ENCODE measurements at regions not wholly inside any gene's neighbourhood (a gene's known extent, or its start where the extent isn't known, plus 50 kb on each side); places are given as distances from the start of the nearest gene placed in this dataset.

DNA sequence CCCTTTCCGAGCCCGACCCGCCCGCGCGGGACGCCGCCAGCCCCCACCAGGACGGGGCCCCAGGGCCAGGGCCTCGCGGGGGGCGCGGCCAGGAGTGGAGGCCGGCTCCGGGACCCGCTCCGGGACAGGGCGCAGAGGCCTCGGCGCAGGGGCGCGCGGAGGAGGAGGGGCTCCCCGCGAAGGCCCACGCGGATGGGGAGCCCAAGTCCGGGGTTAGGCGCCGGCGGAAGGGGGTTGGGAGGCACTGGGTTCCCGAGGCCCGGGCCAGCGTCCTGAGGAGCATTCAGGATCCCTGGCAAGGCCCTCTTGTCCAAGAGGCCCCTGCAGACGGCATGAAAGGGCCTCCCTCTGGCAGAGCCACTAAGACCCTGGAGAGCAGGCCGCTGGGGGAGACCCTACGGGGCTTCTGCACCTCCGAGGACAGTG, 57.8 kb upstream of the CIBAR2 start (continued):
- TF ChIP-seq, protein P1, sequence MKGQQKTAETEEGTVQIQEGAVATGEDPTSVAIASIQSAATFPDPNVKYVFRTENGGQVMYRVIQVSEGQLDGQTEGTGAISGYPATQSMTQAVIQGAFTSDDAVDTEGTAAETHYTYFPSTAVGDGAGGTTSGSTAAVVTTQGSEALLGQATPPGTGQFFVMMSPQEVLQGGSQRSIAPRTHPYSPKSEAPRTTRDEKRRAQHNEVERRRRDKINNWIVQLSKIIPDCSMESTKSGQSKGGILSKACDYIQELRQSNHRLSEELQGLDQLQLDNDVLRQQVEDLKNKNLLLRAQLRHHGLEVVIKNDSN (IDR thresholded peaks at IDR 0.05; ENCODE audit: borderline replicate concordance, low read depth) = no peak
- TF ChIP-seq FOXJ3 (CRISPR knock-in tag; IDR thresholded peaks at IDR 0.05) (no peak), NFIC (IDR thresholded peaks at IDR 0.05; ENCODE audit: borderline replicate concordance) (no peak), RAD21 (IDR thresholded peaks at IDR 0.05; ENCODE audit: low read length) (no peak), POLR2AphosphoS5 (IDR thresholded peaks at IDR 0.05; ENCODE audit: low read depth, low read length) (no peak)

DNA sequence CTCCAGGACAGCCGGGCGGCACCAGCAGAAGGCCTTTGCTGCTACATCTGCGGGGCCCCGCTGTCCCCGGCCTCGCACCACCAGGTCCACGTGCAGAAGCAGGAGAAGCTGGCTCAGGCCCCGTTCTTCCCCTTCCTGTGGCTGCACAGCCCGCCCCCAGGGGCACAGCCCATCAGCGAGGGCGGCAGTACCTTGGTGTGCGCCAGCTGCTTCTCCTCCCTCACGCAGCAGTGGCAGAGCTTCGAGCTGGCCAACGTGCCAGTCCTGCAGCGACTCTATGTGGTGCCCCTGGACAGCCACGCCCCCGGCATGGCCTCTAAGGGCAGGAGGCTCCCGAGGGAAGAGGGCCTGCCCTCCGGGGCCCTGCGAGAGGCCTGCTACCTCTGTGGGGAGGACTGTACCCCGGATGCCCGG, 58.3 kb upstream of the CIBAR2 start:
- peaks cover 25% of the 10 kb centered on the region for H3F3A ChIP-seq (replicated peaks; ENCODE audit: insufficient read depth)
- POLR2A ChIA-PET = interaction anchor here (1.1 kb wide), 1 partner anchor 13 kb away, joined by 4 read pairs; no protein-coding TSS in a partner anchor
- H2AFZ ChIP-seq (ENCODE audit: low read depth) = no peak overlapping the region
- H3K9me2 ChIP-seq = no peaks in the 10 kb centered on the region
- 80% methylated on average over 1 of the region's 23 CpGs for WGBS (ENCODE audit: low lambda C conversion rate)
- peak; percentile 67 for DNase-seq
- TF ChIP-seq ZBTB33 (IDR thresholded peaks at IDR 0.05; ENCODE audit: borderline replicate concordance, low read depth) (no peak), RFX5 (IDR thresholded peaks at IDR 0.05; ENCODE audit: low read length) (no peak), JUND (IDR thresholded peaks at IDR 0.05) (no peak), FOSL2 (IDR thresholded peaks at IDR 0.05; ENCODE audit: borderline replicate concordance, low read depth) (no peak), SMC3 (IDR thresholded peaks at IDR 0.05; ENCODE audit: low read depth, low read length) (no peak), MEF2A (IDR thresholded peaks at IDR 0.05; ENCODE audit: borderline replicate concordance, low read depth) (no peak), POLR2AphosphoS5 (IDR thresholded peaks at IDR 0.05; ENCODE audit: low read depth, low read length) (no peak), IRF3 (IDR thresholded peaks at IDR 0.05; ENCODE audit: low read depth, low read length) (no peak), ELF1 (IDR thresholded peaks at IDR 0.05) (no peak), FOXJ3 (CRISPR knock-in tag; IDR thresholded peaks at IDR 0.05) (no peak), REST (IDR thresholded peaks at IDR 0.05; ENCODE audit: low read depth, low read length) (no peak), NFIC (IDR thresholded peaks at IDR 0.05; ENCODE audit: borderline replicate concordance) (no peak), NRF1 (IDR thresholded peaks at IDR 0.05; ENCODE audit: low read depth, low read length) (no peak), GATA2 (CRISPR knock-in tag; IDR thresholded peaks at IDR 0.05) (no peak)
- TF ChIP-seq, protein P1 (IDR thresholded peaks at IDR 0.05; ENCODE audit: borderline replicate concordance, low read depth) = no peak
- H3K27ac ChIP-seq (ENCODE audit: low read depth in 2 of 2, low read length in 1 of 2) = peak overlapping the region in 1 of 2 experiments; percentile 3; a peak in 1 of 4 replicates
- peaks cover 26 to 59% of the 10 kb centered on the region in 2 experiments for H3K4me1 ChIP-seq (ENCODE audit: control insufficient read depth in 1 of 2, insufficient read depth in 2 of 2, low read depth in 1 of 2, low read length in 1 of 2)
- CTCF ChIA-PET = interaction anchor here (0.9 to 7.7 kb wide), 7 partner anchors 12 to 82 kb away, joined by 3 to 122 read pairs (median 42); no protein-coding TSS in a partner anchor
- H3K27me3 ChIP-seq (ENCODE audit: insufficient read depth) = no peaks in the 10 kb centered on the region
- H3K79me2 ChIP-seq (ENCODE audit: insufficient read depth) = peaks cover 49% of the 10 kb centered on the region; the same call in 1 of the 2 replicates
- no peak overlapping the region for H3K9ac ChIP-seq
- no peak overlapping the region; a peak in 1 of 4 replicates for H3K4me3 ChIP-seq (ENCODE audit: low read depth in 2 of 2, low read length in 1 of 2)
- no peaks in the 10 kb centered on the region for H3K9me3 ChIP-seq
- H3K36me3 ChIP-seq (replicated peaks in 1 of 2; ENCODE audit: control insufficient read depth in 1 of 2, insufficient read depth in 2 of 2, low read length in 1 of 2) = no peaks in the 10 kb centered on the region
- H3K4me2 ChIP-seq = peak overlapping the region; percentile 93; the same call in 1 of the 2 replicates
- no peaks in the 10 kb centered on the region for H4K20me1 ChIP-seq (ENCODE audit: insufficient read depth)
